Fibroblast of villous mesenchyme (primary cell): ENCODE measurements at regions not wholly inside any gene's neighbourhood (a gene's known extent, or its start where the extent isn't known, plus 50 kb on each side); places are given as distances from the start of the nearest gene placed in this dataset.

Experiments used
- DNase-seq: peaks from one replicate; pipeline ENCODE4 v3.0.0-alpha.2; 2010; ENCODE audit warnings: low read depth
- H3K4me3 ChIP-seq: 2 replicates; pipeline ENCODE4 v1.5.1; 2011; ENCODE audit warnings: low read depth, mild to moderate bottlenecking, low read length
- CTCF ChIP-seq: IDR thresholded peaks from 2 replicates; pipeline ENCODE4 v1.5.1; 2012; ENCODE audit warnings: low read depth, mild to moderate bottlenecking, low read length; ENCODE audit not compliant: insufficient read depth

DNA sequence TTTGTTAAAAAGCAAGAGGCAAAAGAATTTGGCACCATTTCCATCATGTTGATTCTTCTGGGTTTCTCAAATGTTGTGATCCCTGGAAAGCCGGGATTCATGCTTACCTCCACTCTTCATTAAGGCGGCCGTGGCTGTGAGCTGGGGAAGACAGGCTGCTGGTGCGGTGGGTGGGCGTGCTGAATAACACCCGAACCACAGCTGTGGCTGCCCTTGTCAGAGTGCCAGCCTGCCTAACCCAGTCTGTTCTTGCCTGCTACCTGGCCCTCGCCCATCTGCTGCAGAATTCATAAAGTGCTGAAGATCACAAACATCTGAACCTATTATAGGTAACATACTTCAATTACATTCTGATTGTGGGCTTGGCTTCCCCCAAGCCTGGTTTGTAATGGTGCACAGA is 95.8 kb upstream of the RCN1 start:
- TF ChIP-seq CTCF = no peak
- DNase-seq = no peak

GRCh38 chr11:31987118-31988005 is 103.5 kb upstream of the RCN1 start:
- no peak for DNase-seq
- TF ChIP-seq CTCF = no peak
- H3K4me3 ChIP-seq = no peak overlapping the region

More for the DNA sequence above, 95.8 kb upstream of the RCN1 start:
- no peak overlapping the region for H3K4me3 ChIP-seq

DNA sequence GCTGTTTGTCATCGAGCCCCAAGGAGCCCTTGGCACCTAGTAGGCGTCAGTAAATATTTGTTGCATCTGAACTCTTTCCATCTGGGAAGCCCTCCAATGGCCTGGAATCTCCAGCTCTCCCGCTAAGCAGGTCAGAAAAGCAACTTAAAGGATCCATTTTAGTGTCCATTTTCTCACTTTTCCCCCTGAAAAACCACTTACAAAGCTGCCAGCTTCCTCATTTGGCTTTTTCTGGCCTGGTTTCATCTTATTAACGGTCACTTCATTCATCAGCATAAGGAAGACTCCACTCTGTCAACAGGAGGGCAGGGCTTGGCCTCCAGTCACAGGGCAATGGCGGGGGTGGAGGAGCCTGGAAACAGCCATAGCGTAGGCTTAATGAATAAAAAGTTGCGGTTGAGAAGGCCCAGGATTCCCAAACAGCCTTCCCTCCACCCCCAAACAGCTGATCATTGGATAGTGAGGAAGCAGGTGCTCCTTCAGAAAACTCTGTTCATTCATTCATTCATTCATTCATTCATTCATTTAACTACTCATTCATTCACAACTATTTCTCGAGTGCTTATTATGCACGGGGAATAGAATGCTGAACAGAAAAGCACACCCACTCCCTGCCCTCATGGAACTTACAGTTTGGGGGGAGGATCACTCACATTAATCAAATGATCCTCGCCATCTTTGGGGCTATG is 104.5 kb upstream of the RCN1 start:
- TF ChIP-seq CTCF = no peak
- H3K4me3 ChIP-seq = no peak overlapping the region
- DNase-seq = no peak

- no peak overlapping the region for H3K4me3 ChIP-seq
- TF ChIP-seq CTCF = no peak
- no peak for DNase-seq
Observed at GRCh38 chr11:31981457-31981856, 109.4 kb upstream of the RCN1 start.

DNA sequence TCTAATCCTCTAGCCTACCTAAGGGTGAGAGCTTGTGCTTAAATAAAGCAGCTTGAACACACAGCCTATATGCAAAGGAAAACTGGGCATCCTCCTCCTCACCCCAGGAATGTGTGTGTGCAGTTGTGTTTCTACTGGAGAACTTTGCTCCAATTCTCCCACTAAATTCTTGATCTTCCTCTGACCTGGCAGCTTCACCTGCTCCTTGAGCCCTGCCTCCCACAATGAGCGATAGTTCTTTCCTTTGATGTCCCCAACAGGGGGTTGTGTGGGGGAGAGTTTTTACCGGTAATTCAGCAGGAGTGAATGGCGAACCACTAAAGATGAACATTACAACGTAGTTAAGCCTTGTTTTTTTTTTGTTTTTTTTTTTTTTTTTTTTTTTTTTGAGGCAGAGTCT is 113.5 kb upstream of the RCN1 start:
- no peak overlapping the region for H3K4me3 ChIP-seq
- DNase-seq = no peak
- no peak for TF ChIP-seq CTCF

GRCh38 chr11:31974366-31975136 is 116.3 kb upstream of the RCN1 start:
- TF ChIP-seq CTCF = no peak
- DNase-seq = no peak
- H3K4me3 ChIP-seq = no peak overlapping the region
